Keratinocyte (primary cell): ENCODE measurements at regions not wholly inside any gene's neighbourhood (a gene's known extent, or its start where the extent isn't known, plus 50 kb on each side); places are given as distances from the start of the nearest gene placed in this dataset.

Experiments
- DNase-seq: peaks from one replicate; pipeline ENCODE4 v3.0.0-alpha.2; 2011; ENCODE audit warnings: low read depth, missing footprints, low spot score
- FAIRE-seq: peaks from 2 replicates; lab custom pipeline; 2011; peaks lifted over from hg19 to GRCh38; lab: Jason Lieb, UNC
- H2AFZ ChIP-seq: 2 replicates; pipeline ENCODE4 v1.6.0; 2012; ENCODE audit warnings: low read length, control low read depth, inconsistent platforms; ENCODE audit not compliant: control insufficient read depth
- H3K27ac ChIP-seq: 2 replicates; pipeline ENCODE4 v1.5.1; 2011; ENCODE audit warnings: low read length; ENCODE audit not compliant: control insufficient read depth, insufficient read depth
- H3K27me3 ChIP-seq: 3 replicates; pipeline ENCODE4 v1.6.0; 2011; ENCODE audit warnings: low read length; ENCODE audit not compliant: control insufficient read depth, insufficient read depth; ENCODE audit errors: extremely low read depth
- H3K36me3 ChIP-seq, 2 experiments: 2 replicates in 1 of 2; 3 replicates in 1 of 2; pipeline ENCODE4 v1.5.1; 2011; ENCODE audit warnings: low read length in 2 of 2, mild to moderate bottlenecking in 1 of 2; ENCODE audit not compliant: control insufficient read depth in 2 of 2, insufficient read depth in 2 of 2; ENCODE audit errors: extremely low read depth in 1 of 2
- H3K4me1 ChIP-seq: 3 replicates; pipeline ENCODE4 v1.5.1; 2011; ENCODE audit warnings: low read length; ENCODE audit not compliant: control insufficient read depth, insufficient read depth; ENCODE audit errors: extremely low read depth
- H3K4me2 ChIP-seq: 3 replicates; pipeline ENCODE4 v1.6.0; 2011; ENCODE audit warnings: low read depth, low read length; ENCODE audit not compliant: control insufficient read depth, insufficient read depth; ENCODE audit errors: extremely low read depth
- H3K4me3 ChIP-seq, 3 experiments: fragments of 200-600 bp in 1 of 3; sonication (generic) in 1 of 3; 2 replicates in 2 of 3; 3 replicates in 1 of 3; pipeline ENCODE4 v1.5.1; 2011 to 2016; ENCODE audit warnings: low read length in 3 of 3, mild to moderate bottlenecking in 3 of 3, control low read depth in 2 of 3, inconsistent platforms in 1 of 3, low read depth in 1 of 3, mixed read lengths in 1 of 3, mixed run types in 1 of 3, moderate library complexity in 1 of 3; ENCODE audit not compliant: control insufficient read depth in 2 of 3, insufficient read depth in 2 of 3; ENCODE audit errors: extremely low read depth in 1 of 3
- H3K79me2 ChIP-seq: 2 replicates; pipeline ENCODE4 v1.6.0; 2012; ENCODE audit warnings: low read length; ENCODE audit not compliant: control insufficient read depth, insufficient read depth
- H3K9ac ChIP-seq: 3 replicates; pipeline ENCODE4 v1.6.0; 2011; ENCODE audit warnings: low read length; ENCODE audit not compliant: control insufficient read depth, insufficient read depth; ENCODE audit errors: extremely low read depth
- H3K9me1 ChIP-seq: 3 replicates; pipeline ENCODE4 v1.6.0; 2011; ENCODE audit warnings: low read length; ENCODE audit not compliant: control insufficient read depth, insufficient read depth; ENCODE audit errors: extremely low read depth
- H3K9me3 ChIP-seq: 2 replicates; pipeline ENCODE4 v1.5.1; 2012; ENCODE audit warnings: low read depth, low read length; ENCODE audit not compliant: control insufficient read depth
- H4K20me1 ChIP-seq: 3 replicates; pipeline ENCODE4 v1.6.0; 2011; ENCODE audit warnings: low read length; ENCODE audit not compliant: control insufficient read depth, insufficient read depth; ENCODE audit errors: extremely low read depth
- CTCF ChIP-seq, 3 experiments: IDR thresholded peaks in 1 of 3; conservative IDR thresholded peaks in 1 of 3; optimal IDR thresholded peaks in 1 of 3; 2 replicates in 2 of 3; 3 replicates in 1 of 3; pipeline versions ENCODE3 to v1.5.1; 2011; ENCODE audit warnings: low read length in 3 of 3, mild to moderate bottlenecking in 3 of 3, moderate library complexity in 2 of 3, control low read depth in 1 of 3, inconsistent platforms in 1 of 3; ENCODE audit not compliant: insufficient read depth in 2 of 3; ENCODE audit errors: extremely low read depth in 1 of 3
- EZH2 ChIP-seq: IDR thresholded peaks from one replicate; pipeline ENCODE4 v1.6.1; 2012; ENCODE audit warnings: inconsistent platforms, mild to moderate bottlenecking, low read length, moderate library complexity
- dilution Hi-C: fragments of 300-500 bp; cut with MboI; formaldehyde crosslinking; loops from one replicate; pipeline ENCODE4 v1.7.0; 2020; ENCODE audit warnings: low sequenced_read_pairs; ENCODE audit not compliant: extremely low pct_ligation_motif_present

GRCh38 chr4:141792164-141792563 lies 155.8 kb downstream of the IL15 start:
- DNase-seq: no peak
- no peaks in the 10 kb centered on the region for H4K20me1 ChIP-seq
- no peaks in the 10 kb centered on the region for H3K9me1 ChIP-seq
- dilution Hi-C loops: no loop called here
- no peak overlapping the region for H3K27ac ChIP-seq
- no peak overlapping the region for H3K4me2 ChIP-seq
- H2AFZ ChIP-seq: no peak overlapping the region
- no peak for FAIRE-seq
- no peaks in the 10 kb centered on the region for H3K4me1 ChIP-seq
- TF ChIP-seq EZH2 (no peak), CTCF (optimal IDR thresholded peaks at IDR 0.05 in 1 of 3, IDR thresholded peaks at IDR 0.05 in 1 of 3, conservative IDR thresholded peaks at IDR 0.05 in 1 of 3; ENCODE audit: extremely low read depth in 1 of 3, insufficient read depth in 2 of 3, low read length in 3 of 3) (no peak)
- H3K4me3 ChIP-seq: no peak overlapping the region
- no peaks in the 10 kb centered on the region for H3K9me3 ChIP-seq
- no peaks in the 10 kb centered on the region for H3K36me3 ChIP-seq
- no peak overlapping the region for H3K9ac ChIP-seq
- H3K79me2 ChIP-seq: no peaks in the 10 kb centered on the region
- H3K27me3 ChIP-seq: no peaks in the 10 kb centered on the region

GRCh38 chr4:141797966-141798365 lies 161.6 kb downstream of the IL15 start:
- H3K4me2 ChIP-seq: no peak overlapping the region
- TF ChIP-seq EZH2 (no peak), CTCF (optimal IDR thresholded peaks at IDR 0.05 in 1 of 3, IDR thresholded peaks at IDR 0.05 in 1 of 3, conservative IDR thresholded peaks at IDR 0.05 in 1 of 3; ENCODE audit: extremely low read depth in 1 of 3, insufficient read depth in 2 of 3, low read length in 3 of 3) (no peak)
- H4K20me1 ChIP-seq: no peaks in the 10 kb centered on the region
- no peak overlapping the region for H2AFZ ChIP-seq
- no peaks in the 10 kb centered on the region for H3K9me1 ChIP-seq
- no peak overlapping the region for H3K4me3 ChIP-seq
- dilution Hi-C loops: no loop called here
- no peaks in the 10 kb centered on the region for H3K79me2 ChIP-seq
- no peak overlapping the region for H3K27ac ChIP-seq
- H3K9ac ChIP-seq: no peak overlapping the region
- H3K27me3 ChIP-seq: no peaks in the 10 kb centered on the region
- FAIRE-seq (no peak), DNase-seq (no peak)
- no peaks in the 10 kb centered on the region for H3K36me3 ChIP-seq
- peaks cover 2% of the 10 kb centered on the region for H3K4me1 ChIP-seq
- H3K9me3 ChIP-seq: no peaks in the 10 kb centered on the region
